Endothelial cell of umbilical vein (primary cell): ENCODE measurements at regions not wholly inside any gene's neighbourhood (a gene's known extent, or its start where the extent isn't known, plus 50 kb on each side); places are given as distances from the start of the nearest gene placed in this dataset.

Source experiments
- BruUV-seq: library from RNA; stranded (reverse); fragments of 400-500 nt; replicated peaks from 2 replicates; lab custom pipeline; 2021; lab: Mats Ljungman, UMichigan
- CTCF ChIA-PET: fragments of 300-600, 350-600 bp; sonication (Branson Sonifier 250); formaldehyde crosslinking; loops from one replicate; lab custom pipeline; 2021; ENCODE audit warnings: antibody characterized with exemption, inconsistent platforms; lab: Charles Lee
- POLR2A ChIA-PET: fragments of 300-600, 350-600 bp; sonication (Branson Sonifier 250); formaldehyde crosslinking; loops from one replicate; lab custom pipeline; 2021; ENCODE audit warnings: antibody characterized with exemption, inconsistent platforms; lab: Charles Lee
- DNase-seq: peaks from one replicate; pipeline ENCODE4 v3.0.0-alpha.2; 2011; ENCODE audit warnings: low read depth, low spot score
- FAIRE-seq: peaks from 2 replicates; lab custom pipeline; 2011; peaks lifted over from hg19 to GRCh38; lab: Jason Lieb, UNC
- H2AFZ ChIP-seq: 2 replicates; pipeline ENCODE4 v1.6.0; 2012; ENCODE audit warnings: low read depth, low read length, control low read depth, inconsistent platforms
- H3K27ac ChIP-seq: 2 replicates; pipeline ENCODE4 v1.5.1; 2011; ENCODE audit warnings: low read depth, mild to moderate bottlenecking, control low read depth, low read length, moderate library complexity; ENCODE audit not compliant: insufficient read depth
- H3K27me3 ChIP-seq, 2 experiments: 2 replicates each; pipeline versions ENCODE4 v1.6.0 to v1.6.1; 2011; ENCODE audit warnings: low read length in 2 of 2, mixed read lengths in 1 of 2; ENCODE audit not compliant: control insufficient read depth in 2 of 2, insufficient read depth in 2 of 2
- H3K36me3 ChIP-seq, 2 experiments: 2 replicates in 1 of 2; 3 replicates in 1 of 2; pipeline ENCODE4 v1.5.1; 2011; ENCODE audit warnings: low read length in 2 of 2, mild to moderate bottlenecking in 1 of 2, moderate library complexity in 1 of 2; ENCODE audit not compliant: control insufficient read depth in 2 of 2, insufficient read depth in 2 of 2; ENCODE audit errors: extremely low read depth in 1 of 2
- H3K4me1 ChIP-seq: 3 replicates; pipeline ENCODE4 v1.5.1; 2011; ENCODE audit warnings: mild to moderate bottlenecking, low read length; ENCODE audit not compliant: control insufficient read depth, insufficient read depth; ENCODE audit errors: extremely low read depth
- H3K4me2 ChIP-seq: 2 replicates; pipeline ENCODE4 v1.6.1; 2011; ENCODE audit warnings: low read length, control low read depth, mixed read lengths; ENCODE audit not compliant: insufficient read depth
- H3K4me3 ChIP-seq, 3 experiments: fragments of 200-600 bp in 1 of 3; sonication (generic), shearing (Covaris generic) in 1 of 3; replicated peaks in 1 of 3; 2 replicates each; pipeline ENCODE4 v1.5.1; 2011 to 2016; ENCODE audit warnings: control low read depth in 3 of 3, low read length in 3 of 3, mild to moderate bottlenecking in 2 of 3, inconsistent platforms in 1 of 3, low read depth in 1 of 3, moderate library complexity in 1 of 3; ENCODE audit not compliant: insufficient read depth in 1 of 3
- H3K79me2 ChIP-seq: 2 replicates; pipeline ENCODE4 v1.6.0; 2012; ENCODE audit warnings: low read length, inconsistent platforms; ENCODE audit not compliant: control insufficient read depth, insufficient read depth
- H3K9ac ChIP-seq: replicated peaks from 2 replicates; pipeline ENCODE3; 2011; ENCODE audit warnings: low read length, control low read depth; ENCODE audit not compliant: insufficient read depth; ENCODE audit errors: extremely low read depth
- H3K9me1 ChIP-seq: replicated peaks from 3 replicates; pipeline ENCODE4 v1.6.0; 2011; ENCODE audit warnings: mild to moderate bottlenecking, low read length; ENCODE audit not compliant: control insufficient read depth, insufficient read depth; ENCODE audit errors: extremely low read depth
- H3K9me3 ChIP-seq: replicated peaks from 2 replicates; pipeline ENCODE4 v1.5.1; 2012; ENCODE audit warnings: low read length, inconsistent platforms; ENCODE audit not compliant: control insufficient read depth, insufficient read depth
- H4K20me1 ChIP-seq: replicated peaks from 2 replicates; pipeline ENCODE3; 2011; ENCODE audit warnings: mild to moderate bottlenecking, low read length; ENCODE audit not compliant: control insufficient read depth, insufficient read depth; ENCODE audit errors: extremely low read depth
- CTCF ChIP-seq, 2 donors: IDR thresholded peaks; 1 replicate in 1 of 2; 2 replicates in 1 of 2; pipeline ENCODE4 v1.5.1; 2011; ENCODE audit warnings: low read length in 2 of 2, mild to moderate bottlenecking in 2 of 2, moderate library complexity in 2 of 2, control low read depth in 1 of 2, inconsistent platforms in 1 of 2, low read depth in 1 of 2; ENCODE audit not compliant: insufficient read depth in 1 of 2; ENCODE audit errors: extremely low read depth in 1 of 2
- EZH2 ChIP-seq: IDR thresholded peaks from 2 replicates; pipeline ENCODE4 v1.6.1; 2012; ENCODE audit warnings: borderline replicate concordance, low read depth, mild to moderate bottlenecking, moderate library complexity, low read length, inconsistent platforms; ENCODE audit not compliant: severe bottlenecking
- FOS ChIP-seq: IDR thresholded peaks from 2 replicates; pipeline ENCODE4 v1.6.1; 2011; ENCODE audit warnings: mild to moderate bottlenecking, low read length, moderate library complexity, borderline replicate concordance; ENCODE audit not compliant: insufficient read depth
- GATA2 ChIP-seq: IDR thresholded peaks from 2 replicates; pipeline ENCODE4 v1.7.0; 2011; ENCODE audit warnings: low read depth, mild to moderate bottlenecking, moderate library complexity, mixed read lengths, low read length; ENCODE audit not compliant: insufficient read length, insufficient read depth
- JUN ChIP-seq: IDR thresholded peaks from 2 replicates; pipeline ENCODE4 v1.6.1; 2011; ENCODE audit warnings: borderline replicate concordance, low read depth; ENCODE audit not compliant: insufficient read length, insufficient read depth
- MAX ChIP-seq: IDR thresholded peaks from 2 replicates; pipeline ENCODE4 v1.6.1; 2011; ENCODE audit not compliant: insufficient read depth, insufficient read length
- MYC ChIP-seq: IDR thresholded peaks from one replicate; pipeline ENCODE4 v1.6.1; 2011; ENCODE audit warnings: mild to moderate bottlenecking, low read depth, low read length
- POLR2A ChIP-seq: IDR thresholded peaks from 2 replicates; pipeline ENCODE4 v1.6.1; 2012; ENCODE audit warnings: low read depth, mild to moderate bottlenecking, control low read depth, low read length
- POLR2AphosphoS5 ChIP-seq: IDR thresholded peaks from 2 replicates; pipeline ENCODE4 v1.6.1; 2012; ENCODE audit warnings: low read depth, mild to moderate bottlenecking, control low read depth, low read length, moderate library complexity; ENCODE audit not compliant: insufficient read depth
- dilution Hi-C: fragments of 300-500 bp; cut with MboI; formaldehyde crosslinking; loops from one replicate; pipeline ENCODE4 v1.15.0; 2019; ENCODE audit warnings: low sequenced_read_pairs; ENCODE audit not compliant: extremely low pct_ligation_motif_present
- intact Hi-C: fragments of 100-400 bp; cut with micrococcal nuclease; formaldehyde crosslinking; loops from one replicate; pipeline ENCODE4 v1.10.0; 2022

GRCh38 chrX:122203399-122203798, 980.7 kb upstream of the GRIA3 start:
- no peak overlapping the region for H3K4me3 ChIP-seq
- H3K4me2 ChIP-seq, result no peak overlapping the region
- no peak overlapping the region for H2AFZ ChIP-seq
- no peaks in the 10 kb centered on the region for H3K79me2 ChIP-seq
- H3K27me3 ChIP-seq, result no peaks in the 10 kb centered on the region
- no peaks in the 10 kb centered on the region for H4K20me1 ChIP-seq
- intact Hi-C loops, result no loop called here
- DNase-seq (no peak), FAIRE-seq (no peak)
- no peak overlapping the region for H3K9ac ChIP-seq
- ChIA-PET CTCF (no interaction called here), POLR2A (no interaction called here)
- no peak overlapping the region for H3K27ac ChIP-seq
- no peaks in the 10 kb centered on the region for H3K9me1 ChIP-seq
- dilution Hi-C loops, result no loop called here
- BruUV-seq, result no TSS peak
- no peaks in the 10 kb centered on the region for H3K36me3 ChIP-seq
- no peaks in the 10 kb centered on the region for H3K9me3 ChIP-seq
- no peaks in the 10 kb centered on the region for H3K4me1 ChIP-seq
- no peak for TF ChIP-seq POLR2A

GRCh38 chrX:122218666-122219065, 965.4 kb upstream of the GRIA3 start:
- Histone ChIP-seq H3K4me1 (no peaks in the 10 kb centered on the region), H3K79me2 (no peaks in the 10 kb centered on the region), H3K4me2 (no peak overlapping the region), H3K9me1 (no peaks in the 10 kb centered on the region), H4K20me1 (no peaks in the 10 kb centered on the region), H3K9me3 (no peaks in the 10 kb centered on the region), H3K4me3 (no peak overlapping the region), H3K27me3 (no peaks in the 10 kb centered on the region), H3K9ac (no peak overlapping the region), H3K36me3 (no peaks in the 10 kb centered on the region), H3K27ac (no peak overlapping the region), H2AFZ (no peak overlapping the region)
- CTCF ChIA-PET, result no interaction called here
- dilution Hi-C loops, result no loop called here
- FAIRE-seq (no peak), DNase-seq (no peak)
- intact Hi-C loops, result no loop called here
- POLR2A ChIA-PET, result no interaction called here
- BruUV-seq, result no TSS peak
- no peak for TF ChIP-seq EZH2
- TF ChIP-seq GATA2, result no peak
- TF ChIP-seq FOS, result no peak
- no peak for TF ChIP-seq MAX
- no peak for TF ChIP-seq JUN
- no peak for TF ChIP-seq CTCF (IDR thresholded peaks at IDR 0.05; ENCODE audit: extremely low read depth in 1 of 2, insufficient read depth in 1 of 2, low read depth in 1 of 2, low read length in 2 of 2)
- no peak for TF ChIP-seq MYC
- no peak for TF ChIP-seq POLR2AphosphoS5
- TF ChIP-seq POLR2A, result no peak
